Peyer's patch (tissue), 4 donors: ENCODE measurements at regions not wholly inside any gene's neighbourhood (a gene's known extent, or its start where the extent isn't known, plus 50 kb on each side); places are given as distances from the start of the nearest gene placed in this dataset.

ENCODE experiments used
- POLR2A ChIP-seq, 2 donors: fragments of 450-650 bp; IDR thresholded peaks; one replicate each; pipeline ENCODE4 v1.5.1; 2017; ENCODE audit warnings: antibody characterized with exemption in 2 of 2, mild to moderate bottlenecking in 2 of 2, moderate library complexity in 2 of 2
- TF ChIP-seq, protein P1 (sequence below), 6 experiments: fragments of 450-650 bp in 4 of 6; fragments of 200-600 bp in 2 of 6; sonication (generic) in 1 of 6; IDR thresholded peaks; one replicate each; pipeline ENCODE4 v1.5.1; 2017 to 2019; ENCODE audit warnings: antibody characterized with exemption in 6 of 6, mild to moderate bottlenecking in 3 of 6, moderate library complexity in 1 of 6

DNA sequence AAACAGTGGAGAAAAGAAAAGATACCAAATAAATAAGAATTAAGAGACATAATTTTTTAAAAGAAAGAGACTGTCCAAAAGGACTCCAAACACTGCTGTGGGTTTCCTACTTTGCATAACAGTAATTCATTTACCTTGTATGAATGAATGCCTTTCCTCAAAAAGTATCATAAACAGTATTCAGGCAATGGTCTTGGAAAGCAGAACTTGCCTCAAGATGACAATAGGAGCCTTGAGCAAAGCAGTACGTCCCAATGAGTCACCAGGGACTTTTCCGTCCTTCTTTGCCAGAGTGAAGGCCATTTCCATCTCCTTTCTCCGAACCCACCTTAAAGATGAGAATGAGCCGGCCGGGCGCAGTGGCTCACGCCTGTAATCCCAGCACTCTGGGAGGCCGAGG, 186.4 kb downstream of the ZBTB18 start:
- TF ChIP-seq, protein P1, sequence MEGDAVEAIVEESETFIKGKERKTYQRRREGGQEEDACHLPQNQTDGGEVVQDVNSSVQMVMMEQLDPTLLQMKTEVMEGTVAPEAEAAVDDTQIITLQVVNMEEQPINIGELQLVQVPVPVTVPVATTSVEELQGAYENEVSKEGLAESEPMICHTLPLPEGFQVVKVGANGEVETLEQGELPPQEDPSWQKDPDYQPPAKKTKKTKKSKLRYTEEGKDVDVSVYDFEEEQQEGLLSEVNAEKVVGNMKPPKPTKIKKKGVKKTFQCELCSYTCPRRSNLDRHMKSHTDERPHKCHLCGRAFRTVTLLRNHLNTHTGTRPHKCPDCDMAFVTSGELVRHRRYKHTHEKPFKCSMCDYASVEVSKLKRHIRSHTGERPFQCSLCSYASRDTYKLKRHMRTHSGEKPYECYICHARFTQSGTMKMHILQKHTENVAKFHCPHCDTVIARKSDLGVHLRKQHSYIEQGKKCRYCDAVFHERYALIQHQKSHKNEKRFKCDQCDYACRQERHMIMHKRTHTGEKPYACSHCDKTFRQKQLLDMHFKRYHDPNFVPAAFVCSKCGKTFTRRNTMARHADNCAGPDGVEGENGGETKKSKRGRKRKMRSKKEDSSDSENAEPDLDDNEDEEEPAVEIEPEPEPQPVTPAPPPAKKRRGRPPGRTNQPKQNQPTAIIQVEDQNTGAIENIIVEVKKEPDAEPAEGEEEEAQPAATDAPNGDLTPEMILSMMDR (IDR thresholded peaks at IDR 0.05) = no peak
- no peak for TF ChIP-seq POLR2A (IDR thresholded peaks at IDR 0.05)
